Tongue (tissue), 1 donor: ENCODE measurements at regions not wholly inside any gene's neighbourhood (a gene's known extent, or its start where the extent isn't known, plus 50 kb on each side); places are given as distances from the start of the nearest gene placed in this dataset.

Source experiments
- DNase-seq: peaks from one replicate; pipeline ENCODE4 v3.0.0-alpha.2; 2015

- DNase-seq = peak; percentile 25
These were observed 300.1 kb downstream of the BUD13 start for GRCh38 chr11:116472651-116473050.

- DNase-seq = no peak
These were observed 301.1 kb downstream of the BUD13 start for GRCh38 chr11:116471608-116472256.

DNA sequence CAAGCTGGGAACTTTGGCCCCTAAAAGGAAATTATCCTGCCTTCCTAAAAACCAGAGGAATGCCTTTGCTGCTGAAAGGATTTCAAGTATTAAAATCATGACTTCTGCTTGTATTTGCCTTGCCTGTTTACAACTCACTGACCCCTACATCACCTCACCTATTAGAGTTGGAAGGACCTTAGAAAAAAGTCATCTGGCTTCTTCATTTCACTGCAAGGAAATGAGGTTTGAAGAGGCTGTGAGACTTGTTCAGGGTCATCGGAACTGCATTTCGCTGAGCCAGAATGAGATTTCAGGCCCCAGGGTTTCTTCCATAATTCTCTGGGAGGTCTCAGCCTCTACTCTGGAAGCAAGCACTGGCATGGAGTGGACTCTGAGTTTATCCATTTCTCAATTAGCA, 304.1 kb downstream of the BUD13 start:
- no peak for DNase-seq

- no peak for DNase-seq
These were observed 305.0 kb downstream of the BUD13 start for GRCh38 chr11:116467823-116468222.

GRCh38 chr11:116466801-116467200, 306.0 kb downstream of the BUD13 start:
- no peak for DNase-seq

- DNase-seq = peak; percentile 33
These were observed 306.6 kb downstream of the BUD13 start for GRCh38 chr11:116466191-116466590.

DNA sequence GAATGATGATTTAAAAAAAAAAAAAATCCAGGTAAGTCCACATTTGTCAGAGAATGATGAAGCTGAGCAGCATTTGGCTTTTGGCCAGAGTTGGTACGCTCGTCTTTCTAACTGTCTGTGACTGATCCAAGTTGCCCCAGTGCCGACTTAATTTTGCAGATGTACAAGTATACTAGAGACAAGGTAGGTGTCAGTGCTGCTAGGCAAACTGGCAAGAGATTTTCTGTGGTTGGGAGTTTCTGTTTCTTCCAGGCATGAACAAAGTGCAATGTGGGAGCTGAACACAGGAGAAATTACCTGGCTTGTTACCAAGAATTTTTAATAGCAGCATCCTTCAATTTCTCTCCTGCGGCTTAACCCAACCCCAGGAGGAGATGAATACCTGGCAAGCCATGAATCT, 307.7 kb downstream of the BUD13 start:
- no peak for DNase-seq

DNA sequence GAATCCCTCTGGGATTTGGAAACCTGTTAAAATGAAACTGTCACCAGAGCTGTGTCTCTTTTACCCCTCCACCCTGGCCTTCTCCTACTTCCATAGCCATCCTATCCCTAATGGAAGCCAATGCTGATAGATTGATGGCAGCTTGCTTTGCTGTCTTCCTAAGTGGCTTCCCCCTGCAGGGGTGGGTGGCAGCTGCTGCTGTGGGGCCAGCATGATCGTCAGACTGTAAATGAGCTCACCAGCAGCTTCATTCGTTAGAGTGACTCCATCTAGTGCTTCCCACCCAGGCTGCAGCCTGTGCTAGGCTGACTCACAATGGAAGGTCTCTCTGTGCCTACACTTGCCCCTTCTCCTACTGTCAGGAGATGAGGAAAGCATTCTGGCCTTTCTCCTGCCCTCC, 311.0 kb downstream of the BUD13 start:
- DNase-seq = peak; percentile 50

GRCh38 chr11:116460156-116460920, 312.4 kb downstream of the BUD13 start:
- DNase-seq = no peak

- DNase-seq = peak; percentile 68
These were observed 313.4 kb downstream of the BUD13 start for GRCh38 chr11:116459185-116460045.

- DNase-seq = no peak
These were observed 314.2 kb downstream of the BUD13 start for GRCh38 chr11:116458546-116458945.

DNA sequence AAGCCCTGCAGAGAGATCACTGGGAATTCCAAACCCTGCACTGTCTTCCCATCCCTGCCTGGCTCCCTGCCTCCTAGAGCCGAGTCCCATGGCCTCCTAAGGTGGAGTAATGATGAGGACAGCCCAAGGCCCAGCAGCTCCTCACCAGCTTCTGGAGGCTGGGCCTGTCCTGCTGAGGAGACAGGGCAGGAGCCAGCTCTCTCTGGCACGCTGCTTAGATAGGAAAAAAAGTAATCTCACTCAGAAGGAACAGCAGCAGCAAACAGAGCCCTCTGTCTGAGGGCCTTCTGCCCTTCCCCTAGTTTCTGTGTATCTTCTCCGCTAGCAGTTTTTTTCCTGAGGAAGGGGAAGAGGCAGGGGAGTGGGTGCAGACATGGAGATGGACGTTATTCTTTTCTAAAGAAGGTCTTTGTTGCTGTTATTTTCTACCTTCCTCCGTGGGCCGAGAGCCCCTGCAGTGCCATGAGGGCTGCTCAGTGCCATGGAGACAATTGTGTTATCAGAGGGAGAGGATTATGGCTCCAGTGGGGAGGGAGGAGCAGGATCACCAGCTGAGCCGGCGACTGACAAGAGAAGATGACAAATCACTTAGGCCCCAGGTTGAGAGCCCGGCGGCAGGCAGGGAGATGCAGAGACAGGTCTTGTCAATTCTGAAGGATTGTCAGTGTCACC, 315.3 kb downstream of the BUD13 start:
- DNase-seq = no peak

DNA sequence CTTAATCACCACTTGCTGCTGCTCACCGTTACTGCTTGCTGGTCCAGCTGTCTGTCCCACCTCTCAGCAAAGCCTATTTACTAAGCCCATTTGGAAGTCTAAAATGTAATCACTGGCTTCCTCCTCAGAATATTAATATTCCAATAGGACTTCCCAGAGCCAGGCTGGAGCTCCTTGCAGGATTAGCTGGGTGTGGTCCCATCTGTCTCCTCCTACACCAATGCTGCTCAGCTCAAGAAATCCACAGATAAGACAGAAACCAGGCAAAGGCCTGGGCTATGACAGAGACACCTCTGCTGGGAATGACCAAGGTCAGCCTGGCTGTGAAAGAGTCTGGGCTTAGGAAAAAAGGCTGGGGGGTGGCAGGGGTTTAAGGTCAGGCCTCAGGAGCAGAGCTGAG, 317.8 kb downstream of the BUD13 start:
- DNase-seq = no peak

DNA sequence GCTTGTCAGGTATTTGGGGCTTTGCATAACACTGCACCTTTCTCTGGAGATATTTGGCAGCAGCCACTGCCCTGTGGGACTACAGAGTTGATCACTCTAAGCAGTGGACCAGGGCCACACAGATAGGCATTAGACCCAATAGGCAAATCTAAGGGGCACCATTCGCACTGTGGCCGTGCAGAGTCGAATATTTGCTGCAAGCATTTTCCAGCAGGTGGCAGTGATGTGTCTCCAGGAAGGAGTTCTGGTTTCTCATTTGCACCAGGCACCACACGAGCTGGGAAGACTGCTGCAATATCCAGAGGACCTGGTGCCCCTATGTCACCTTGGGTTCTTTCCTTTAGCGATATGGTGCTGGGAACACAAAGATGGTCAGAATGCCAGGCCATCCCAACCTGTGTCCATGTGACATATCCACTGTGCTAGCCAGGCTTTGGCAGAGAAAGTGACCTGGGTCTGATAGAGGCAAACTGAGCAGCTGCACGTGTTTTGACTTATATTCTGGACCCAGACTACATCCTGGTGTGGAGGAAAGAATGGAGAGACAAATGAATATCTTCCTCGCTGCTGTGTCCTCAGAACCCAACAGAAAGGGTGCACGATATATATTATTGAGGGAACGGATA, 318.7 kb downstream of the BUD13 start:
- peak; percentile 62 for DNase-seq

- DNase-seq = no peak
These were observed 320.3 kb downstream of the BUD13 start for GRCh38 chr11:116452461-116452860.

DNA sequence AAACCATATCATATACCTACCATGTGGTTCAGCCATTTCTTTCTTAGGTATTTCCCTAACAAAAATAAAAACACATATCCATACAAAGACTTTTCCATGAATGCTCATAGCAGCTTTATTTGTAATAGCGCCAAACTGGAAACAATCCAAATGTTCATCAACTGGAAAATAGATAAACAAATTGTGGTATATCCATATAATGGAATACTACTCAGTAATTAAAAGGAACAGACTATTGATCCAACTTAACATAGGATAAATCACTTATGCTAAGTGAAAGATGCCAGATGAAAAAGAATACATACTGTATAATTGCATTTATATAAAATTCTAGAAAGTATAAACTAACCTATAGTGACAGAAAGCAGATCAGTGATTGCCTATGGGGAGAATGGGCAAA, 323.3 kb downstream of the BUD13 start:
- no peak for DNase-seq

- DNase-seq = no peak
These were observed 326.5 kb downstream of the BUD13 start for GRCh38 chr11:116446048-116446941.

DNA sequence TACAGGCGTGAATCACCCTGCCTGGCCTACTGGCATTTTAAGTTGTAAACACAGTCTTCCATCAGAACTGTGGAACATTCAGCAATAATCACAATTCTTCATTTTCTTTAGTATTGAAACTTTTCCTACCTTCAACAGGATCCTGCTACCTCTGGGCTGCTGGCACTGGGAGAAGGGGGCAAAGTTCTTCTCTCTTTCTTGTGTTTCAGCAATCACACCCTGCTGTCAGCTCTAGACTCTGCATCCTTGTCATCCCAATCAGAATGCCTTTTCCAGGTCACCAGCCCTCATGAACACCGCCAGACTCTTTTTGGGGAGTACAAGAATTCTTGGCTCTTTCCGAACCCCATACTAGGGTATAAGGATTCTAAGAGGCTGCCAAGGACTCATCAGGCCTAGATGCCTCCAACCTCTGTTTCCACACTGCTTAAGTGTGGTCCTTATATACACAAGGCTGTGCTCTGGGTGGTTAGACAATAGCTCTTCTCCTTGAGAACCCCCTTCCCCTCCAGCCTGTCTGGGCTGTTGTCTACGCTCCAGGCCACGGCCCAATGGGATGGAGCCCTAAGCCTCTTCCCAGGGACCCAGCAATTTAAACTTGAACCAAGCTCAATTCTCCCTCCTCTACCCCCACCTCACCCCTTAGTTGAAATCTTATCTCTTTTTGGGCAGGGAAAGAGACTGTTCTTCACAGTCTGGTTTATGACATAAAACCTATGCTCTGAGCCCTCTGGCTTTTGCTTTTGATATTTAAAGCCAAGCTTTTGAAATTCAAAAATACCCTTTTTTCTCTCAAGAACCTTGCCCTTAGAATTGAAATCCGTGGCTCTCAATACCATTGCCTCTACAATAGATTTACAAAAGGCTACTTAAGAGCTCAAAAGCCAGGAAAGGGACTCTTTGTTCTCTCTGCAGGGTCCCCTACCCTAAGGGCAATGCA, 327.4 kb downstream of the BUD13 start:
- no peak for DNase-seq

- DNase-seq = no peak
These were observed 330.5 kb downstream of the BUD13 start for GRCh38 chr11:116442238-116442752.

DNA sequence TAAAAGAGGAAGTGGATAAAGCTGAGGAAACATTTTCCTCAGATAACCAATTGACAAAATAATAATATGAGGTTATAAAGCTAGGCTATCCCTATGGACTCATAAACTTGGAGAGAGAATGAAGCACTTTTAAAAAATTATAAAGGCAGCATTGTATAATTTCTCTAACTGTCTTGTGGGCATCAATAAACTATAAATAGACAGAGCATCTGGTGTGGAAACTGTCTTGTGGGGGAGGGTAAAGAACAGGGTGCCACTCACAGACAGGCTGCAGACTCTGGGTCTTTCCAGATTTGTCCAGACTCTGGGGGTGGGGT, 333.5 kb downstream of the BUD13 start:
- no peak for DNase-seq
